Fibroblast of pulmonary artery (primary cell): ENCODE measurements at regions not wholly inside any gene's neighbourhood (a gene's known extent, or its start where the extent isn't known, plus 50 kb on each side); places are given as distances from the start of the nearest gene placed in this dataset.
A peak's percentile ranks its signal among the peaks of the same experiment; 100 is the strongest.

Experiments used
- DNase-seq: peaks from one replicate; pipeline ENCODE4 v3.0.0-alpha.2; 2010; ENCODE audit warnings: low read depth
- H3K4me3 ChIP-seq: replicated peaks from 2 replicates; pipeline ENCODE4 v1.5.1; 2011; ENCODE audit warnings: low read depth, mild to moderate bottlenecking, control low read depth, low read length, moderate library complexity
- TF ChIP-seq, protein P1 (sequence below): IDR thresholded peaks from 2 replicates; pipeline ENCODE4 v1.5.1; 2011; ENCODE audit warnings: mild to moderate bottlenecking, control low read depth, low read length, inconsistent platforms; ENCODE audit errors: missing control alignments

DNA sequence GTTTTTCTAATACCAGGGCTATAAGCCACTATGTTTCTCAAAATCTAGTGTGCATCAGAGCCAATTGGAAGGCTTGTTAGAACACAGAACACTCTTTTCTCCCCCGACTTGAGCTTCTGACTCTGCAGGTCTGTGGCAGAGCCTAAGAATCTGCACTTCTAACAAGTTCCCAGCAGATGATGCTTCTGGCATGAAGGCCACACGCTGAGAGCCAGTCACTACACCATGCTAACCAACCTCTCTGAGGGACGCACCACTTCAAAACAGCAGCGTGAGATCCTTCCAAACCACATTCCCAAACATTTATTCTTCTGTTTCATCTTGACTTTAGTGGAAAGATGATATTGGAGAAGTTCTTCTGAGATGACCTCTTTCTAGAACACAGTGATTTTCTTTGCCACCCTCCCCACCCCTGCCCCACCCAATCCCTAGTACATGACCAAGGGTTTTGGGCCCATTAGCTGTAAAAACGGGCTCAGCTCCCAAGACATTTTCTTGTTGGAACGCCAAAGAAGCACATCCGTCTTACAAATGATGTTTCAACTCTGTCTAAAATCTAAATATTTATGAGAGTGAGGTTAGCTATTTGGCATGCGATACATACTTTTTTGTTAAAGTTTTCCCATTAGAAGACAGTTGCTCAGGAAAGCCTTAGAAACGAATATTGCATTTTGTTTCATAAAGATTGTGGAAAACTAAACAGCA is 391.9 kb downstream of the TMEM182 start:
- TF ChIP-seq, protein P1, sequence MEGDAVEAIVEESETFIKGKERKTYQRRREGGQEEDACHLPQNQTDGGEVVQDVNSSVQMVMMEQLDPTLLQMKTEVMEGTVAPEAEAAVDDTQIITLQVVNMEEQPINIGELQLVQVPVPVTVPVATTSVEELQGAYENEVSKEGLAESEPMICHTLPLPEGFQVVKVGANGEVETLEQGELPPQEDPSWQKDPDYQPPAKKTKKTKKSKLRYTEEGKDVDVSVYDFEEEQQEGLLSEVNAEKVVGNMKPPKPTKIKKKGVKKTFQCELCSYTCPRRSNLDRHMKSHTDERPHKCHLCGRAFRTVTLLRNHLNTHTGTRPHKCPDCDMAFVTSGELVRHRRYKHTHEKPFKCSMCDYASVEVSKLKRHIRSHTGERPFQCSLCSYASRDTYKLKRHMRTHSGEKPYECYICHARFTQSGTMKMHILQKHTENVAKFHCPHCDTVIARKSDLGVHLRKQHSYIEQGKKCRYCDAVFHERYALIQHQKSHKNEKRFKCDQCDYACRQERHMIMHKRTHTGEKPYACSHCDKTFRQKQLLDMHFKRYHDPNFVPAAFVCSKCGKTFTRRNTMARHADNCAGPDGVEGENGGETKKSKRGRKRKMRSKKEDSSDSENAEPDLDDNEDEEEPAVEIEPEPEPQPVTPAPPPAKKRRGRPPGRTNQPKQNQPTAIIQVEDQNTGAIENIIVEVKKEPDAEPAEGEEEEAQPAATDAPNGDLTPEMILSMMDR = no peak
- no peak for DNase-seq

DNA sequence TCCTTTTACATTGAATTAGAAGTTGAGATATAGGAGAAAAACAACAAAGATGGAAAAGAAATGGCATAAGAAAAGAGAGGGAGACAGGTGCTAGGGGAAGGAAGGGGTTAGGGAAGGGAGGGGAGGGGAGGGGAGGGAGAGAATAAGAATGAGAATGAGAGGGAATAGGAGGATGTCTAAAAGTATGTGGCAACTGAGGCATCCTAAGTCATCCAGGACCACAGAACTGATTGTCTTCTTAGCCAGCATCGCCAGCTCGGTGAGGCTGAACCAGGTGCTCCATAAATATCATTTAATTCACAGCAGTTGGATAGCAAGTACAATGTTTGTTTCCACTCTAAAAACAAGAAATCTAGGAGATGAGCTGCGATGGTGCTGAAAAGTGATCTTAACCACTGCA is 393.5 kb downstream of the TMEM182 start:
- DNase-seq = no peak
- TF ChIP-seq, protein P1 = no peak
- H3K4me3 ChIP-seq = no peak overlapping the region

More for the DNA sequence above, 391.9 kb downstream of the TMEM182 start:
- H3K4me3 ChIP-seq = no peak overlapping the region

DNA sequence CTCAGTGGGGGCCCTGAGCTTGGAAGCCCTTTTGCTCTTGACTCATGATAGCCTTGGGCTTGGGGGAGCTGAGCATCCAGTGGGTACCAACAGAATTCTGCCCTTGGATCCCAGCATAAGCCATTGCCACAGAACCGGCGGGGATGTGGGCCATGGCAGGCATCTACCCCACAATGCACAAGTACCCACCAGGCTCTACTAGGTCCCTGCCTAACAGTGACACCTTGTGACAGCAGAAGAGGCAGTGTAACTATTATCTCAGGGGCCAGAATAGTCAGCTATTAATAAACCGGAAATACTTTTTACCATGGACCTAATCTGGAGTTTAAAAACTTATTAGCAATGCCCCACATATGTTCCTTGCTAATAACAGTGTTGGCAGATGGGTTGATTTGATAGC is 397.2 kb downstream of the TMEM182 start:
- DNase-seq = no peak
- TF ChIP-seq, protein P1 = no peak
- no peak overlapping the region for H3K4me3 ChIP-seq

DNA sequence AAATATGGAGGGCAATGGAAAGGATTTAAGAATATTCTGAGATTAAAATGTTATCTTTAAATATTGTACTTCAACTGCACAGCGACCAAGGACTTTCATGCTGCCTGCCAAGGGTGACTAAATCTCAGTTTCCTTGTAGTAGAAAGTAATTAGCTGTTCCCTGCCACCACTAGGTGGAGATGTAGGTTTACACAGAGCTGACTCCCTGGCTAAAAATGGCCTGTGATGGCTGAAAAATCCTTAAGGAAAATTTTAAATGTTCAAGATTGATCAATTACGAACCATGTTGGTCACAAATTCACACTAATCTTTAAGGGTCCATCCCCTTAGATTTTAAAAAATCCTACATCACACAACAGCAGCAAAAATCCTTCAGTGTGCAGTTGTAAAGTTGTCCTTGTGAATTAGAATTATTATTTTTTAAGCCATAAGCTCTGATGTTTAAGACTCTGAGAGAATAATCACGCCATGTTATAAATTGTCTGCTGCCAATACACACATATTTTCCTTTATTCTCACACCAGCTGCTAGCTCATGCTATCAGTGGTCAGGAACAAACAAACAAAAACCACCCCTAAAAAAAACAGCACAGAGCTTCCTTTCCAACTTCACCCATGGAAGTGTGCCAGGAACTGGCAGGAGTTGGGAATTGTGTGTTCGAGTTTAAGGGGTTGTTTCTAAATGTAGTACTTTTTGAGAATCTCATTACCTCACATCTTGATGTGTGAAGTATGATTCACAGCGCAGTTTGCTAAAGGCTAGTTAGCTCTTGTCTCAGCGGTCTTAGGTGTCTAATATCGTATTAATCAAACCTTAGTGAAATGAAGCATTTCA is 399.8 kb downstream of the TMEM182 start:
- peak; percentile 63 for DNase-seq
- no peak overlapping the region for H3K4me3 ChIP-seq
- TF ChIP-seq, protein P1 = peak; percentile 76

DNA sequence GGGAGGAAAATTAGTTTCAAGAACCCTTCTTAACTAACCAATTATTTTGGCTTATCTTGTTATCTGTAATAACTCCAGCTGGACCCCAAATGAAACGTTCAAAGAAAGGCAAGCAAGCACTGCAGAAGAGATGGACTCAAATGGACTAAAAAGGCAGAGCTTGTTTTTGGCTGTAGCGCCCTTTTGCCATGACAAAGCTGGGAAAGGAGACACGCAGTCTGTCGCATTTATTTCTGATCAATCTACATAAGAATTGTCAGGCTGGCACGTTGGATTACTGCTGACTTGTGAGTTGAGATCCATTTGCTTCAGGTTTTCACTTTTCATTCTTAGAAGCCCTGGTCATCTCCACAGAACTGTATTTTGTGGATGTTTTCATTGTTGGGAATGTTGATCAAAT is 402.9 kb downstream of the TMEM182 start:
- TF ChIP-seq, protein P1 = no peak
- H3K4me3 ChIP-seq = no peak overlapping the region
- DNase-seq = no peak

DNA sequence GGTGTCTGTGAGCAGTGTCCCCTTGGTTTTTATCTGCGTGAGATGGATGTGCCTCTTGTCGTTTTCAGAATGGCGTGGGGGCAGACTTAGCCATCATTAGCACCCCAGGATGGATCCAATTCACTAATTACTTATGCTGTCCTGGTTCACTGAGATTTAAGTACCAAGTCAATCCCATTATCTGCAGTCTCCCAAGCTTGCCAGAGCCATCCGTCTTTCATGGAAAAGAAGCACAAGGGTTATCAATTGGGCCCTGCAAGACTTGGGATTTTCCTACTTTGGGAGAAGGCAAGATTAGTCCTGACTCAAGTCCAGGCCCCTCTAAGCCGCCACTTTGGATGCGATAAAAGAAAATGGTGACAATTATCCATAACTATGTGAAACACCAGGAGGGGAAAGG is 404.0 kb downstream of the TMEM182 start:
- TF ChIP-seq, protein P1 = no peak
- H3K4me3 ChIP-seq = no peak overlapping the region
- DNase-seq = no peak
